ENCODE measurements at regions not wholly inside any gene's neighbourhood (a gene's known extent, or its start where the extent isn't known, plus 50 kb on each side); places are given as distances from the start of the nearest gene placed in this dataset.

DNA sequence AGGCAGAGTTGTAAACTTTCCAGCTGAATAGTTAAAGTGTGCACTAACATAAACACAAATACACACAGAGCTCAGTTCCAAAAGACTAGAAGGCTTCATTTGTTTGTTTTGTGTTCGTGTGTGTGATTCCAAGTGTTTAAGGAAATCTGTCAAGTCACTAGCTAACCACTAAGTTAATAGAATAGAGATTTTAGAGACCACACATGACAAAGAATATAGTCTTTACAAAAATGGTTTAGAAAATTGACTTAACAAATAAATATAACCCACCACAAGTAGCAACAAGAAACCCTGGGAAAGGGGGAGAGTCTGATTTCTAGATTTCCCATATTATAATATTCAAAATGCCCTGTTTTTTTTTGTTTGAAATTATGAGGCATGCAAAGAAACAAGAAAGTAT lies 209.4 kb downstream of the FZD1 start:
- no peak for TF ChIP-seq POLR2AphosphoS5 (IDR thresholded peaks at IDR 0.05)
- TF ChIP-seq, protein P1, sequence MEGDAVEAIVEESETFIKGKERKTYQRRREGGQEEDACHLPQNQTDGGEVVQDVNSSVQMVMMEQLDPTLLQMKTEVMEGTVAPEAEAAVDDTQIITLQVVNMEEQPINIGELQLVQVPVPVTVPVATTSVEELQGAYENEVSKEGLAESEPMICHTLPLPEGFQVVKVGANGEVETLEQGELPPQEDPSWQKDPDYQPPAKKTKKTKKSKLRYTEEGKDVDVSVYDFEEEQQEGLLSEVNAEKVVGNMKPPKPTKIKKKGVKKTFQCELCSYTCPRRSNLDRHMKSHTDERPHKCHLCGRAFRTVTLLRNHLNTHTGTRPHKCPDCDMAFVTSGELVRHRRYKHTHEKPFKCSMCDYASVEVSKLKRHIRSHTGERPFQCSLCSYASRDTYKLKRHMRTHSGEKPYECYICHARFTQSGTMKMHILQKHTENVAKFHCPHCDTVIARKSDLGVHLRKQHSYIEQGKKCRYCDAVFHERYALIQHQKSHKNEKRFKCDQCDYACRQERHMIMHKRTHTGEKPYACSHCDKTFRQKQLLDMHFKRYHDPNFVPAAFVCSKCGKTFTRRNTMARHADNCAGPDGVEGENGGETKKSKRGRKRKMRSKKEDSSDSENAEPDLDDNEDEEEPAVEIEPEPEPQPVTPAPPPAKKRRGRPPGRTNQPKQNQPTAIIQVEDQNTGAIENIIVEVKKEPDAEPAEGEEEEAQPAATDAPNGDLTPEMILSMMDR (IDR thresholded peaks at IDR 0.05; ENCODE audit: poor library complexity, severe bottlenecking), result no peak
- no peak for TF ChIP-seq EP300 (conservative IDR thresholded peaks at IDR 0.05; ENCODE audit: poor library complexity, severe bottlenecking)
- no peak for TF ChIP-seq MXI1 (conservative IDR thresholded peaks at IDR 0.05; ENCODE audit: poor library complexity, severe bottlenecking)
- no peak for TF ChIP-seq EZH2 (IDR thresholded peaks at IDR 0.05; ENCODE audit: borderline replicate concordance, insufficient read depth, low read length, poor library complexity, severe bottlenecking)
- no peak for TF ChIP-seq RAD21 (conservative IDR thresholded peaks at IDR 0.05)

Data from neural cell (in vitro differentiated cells).